ENCODE measurements at regions not wholly inside any gene's neighbourhood (a gene's known extent, or its start where the extent isn't known, plus 50 kb on each side); places are given as distances from the start of the nearest gene placed in this dataset.

- H3K4me3 ChIP-seq (ENCODE audit: insufficient read depth, low read length): no peak overlapping the region
- no peaks in the 10 kb centered on the region for H3K36me3 ChIP-seq (ENCODE audit: insufficient read depth, low read length)
- H3K79me2 ChIP-seq (ENCODE audit: insufficient read depth, low read length): no peaks in the 10 kb centered on the region
- no peak overlapping the region for H3K4me2 ChIP-seq (ENCODE audit: insufficient read depth, low read length)
- peaks cover 3% of the 10 kb centered on the region for H3K4me1 ChIP-seq (ENCODE audit: insufficient read depth, low read length)
- H4K20me1 ChIP-seq (ENCODE audit: insufficient read depth, low read length): no peaks in the 10 kb centered on the region
- H2AFZ ChIP-seq (ENCODE audit: low read length): no peak overlapping the region
- H3K27me3 ChIP-seq (ENCODE audit: insufficient read depth, low read length): no peaks in the 10 kb centered on the region
- DNase-seq (ENCODE audit: insufficient read length, low spot score, missing footprints): no peak
- H3K27ac ChIP-seq (ENCODE audit: low read depth, low read length): no peak overlapping the region
- H3K9me3 ChIP-seq (ENCODE audit: low read depth, low read length): no peaks in the 10 kb centered on the region
- TF ChIP-seq CTCF (IDR thresholded peaks at IDR 0.05; ENCODE audit: extremely low read depth, low read depth, low read length): no peak
Observed at GRCh38 chr4:174116021-174116420, 167.4 kb downstream of the FBXO8 start.

GRCh38 chr4:174111422-174111821 lies 172.0 kb downstream of the FBXO8 start:
- no peaks in the 10 kb centered on the region for H3K36me3 ChIP-seq (ENCODE audit: insufficient read depth, low read length)
- no peak overlapping the region for H3K4me2 ChIP-seq (ENCODE audit: insufficient read depth, low read length)
- TF ChIP-seq CTCF (IDR thresholded peaks at IDR 0.05; ENCODE audit: extremely low read depth, low read depth, low read length): no peak
- no peaks in the 10 kb centered on the region for H3K4me1 ChIP-seq (ENCODE audit: insufficient read depth, low read length)
- H4K20me1 ChIP-seq (ENCODE audit: insufficient read depth, low read length): no peaks in the 10 kb centered on the region
- H3K79me2 ChIP-seq (ENCODE audit: insufficient read depth, low read length): no peaks in the 10 kb centered on the region
- no peak for DNase-seq (ENCODE audit: insufficient read length, low spot score, missing footprints)
- no peak overlapping the region for H3K4me3 ChIP-seq (ENCODE audit: insufficient read depth, low read length)
- no peak overlapping the region for H3K27ac ChIP-seq (ENCODE audit: low read depth, low read length)
- no peak overlapping the region for H2AFZ ChIP-seq (ENCODE audit: low read length)
- no peaks in the 10 kb centered on the region for H3K9me3 ChIP-seq (ENCODE audit: low read depth, low read length)
- no peaks in the 10 kb centered on the region for H3K27me3 ChIP-seq (ENCODE audit: insufficient read depth, low read length)

GRCh38 chr4:174110180-174110579 lies 173.3 kb downstream of the FBXO8 start:
- no peak for DNase-seq (ENCODE audit: insufficient read length, low spot score, missing footprints)
- H3K4me1 ChIP-seq (ENCODE audit: insufficient read depth, low read length): no peaks in the 10 kb centered on the region
- H3K27ac ChIP-seq (ENCODE audit: low read depth, low read length): no peak overlapping the region
- no peak overlapping the region for H2AFZ ChIP-seq (ENCODE audit: low read length)
- no peaks in the 10 kb centered on the region for H3K36me3 ChIP-seq (ENCODE audit: insufficient read depth, low read length)
- no peaks in the 10 kb centered on the region for H3K9me3 ChIP-seq (ENCODE audit: low read depth, low read length)
- no peaks in the 10 kb centered on the region for H3K27me3 ChIP-seq (ENCODE audit: insufficient read depth, low read length)
- H3K4me2 ChIP-seq (ENCODE audit: insufficient read depth, low read length): no peak overlapping the region
- no peak overlapping the region for H3K4me3 ChIP-seq (ENCODE audit: insufficient read depth, low read length)
- H4K20me1 ChIP-seq (ENCODE audit: insufficient read depth, low read length): no peaks in the 10 kb centered on the region
- TF ChIP-seq CTCF (IDR thresholded peaks at IDR 0.05; ENCODE audit: extremely low read depth, low read depth, low read length): no peak
- no peaks in the 10 kb centered on the region for H3K79me2 ChIP-seq (ENCODE audit: insufficient read depth, low read length)

- H3K79me2 ChIP-seq (ENCODE audit: insufficient read depth, low read length): no peaks in the 10 kb centered on the region
- H3K4me2 ChIP-seq (ENCODE audit: insufficient read depth, low read length): no peak overlapping the region
- H3K4me3 ChIP-seq (ENCODE audit: insufficient read depth, low read length): no peak overlapping the region
- no peaks in the 10 kb centered on the region for H3K9me3 ChIP-seq (ENCODE audit: low read depth, low read length)
- TF ChIP-seq CTCF (IDR thresholded peaks at IDR 0.05; ENCODE audit: extremely low read depth, low read depth, low read length): no peak
- H3K27ac ChIP-seq (ENCODE audit: low read depth, low read length): no peak overlapping the region
- no peaks in the 10 kb centered on the region for H3K36me3 ChIP-seq (ENCODE audit: insufficient read depth, low read length)
- no peak for DNase-seq (ENCODE audit: insufficient read length, low spot score, missing footprints)
- no peaks in the 10 kb centered on the region for H3K27me3 ChIP-seq (ENCODE audit: insufficient read depth, low read length)
- no peaks in the 10 kb centered on the region for H3K4me1 ChIP-seq (ENCODE audit: insufficient read depth, low read length)
- H2AFZ ChIP-seq (ENCODE audit: low read length): no peak overlapping the region
- no peaks in the 10 kb centered on the region for H4K20me1 ChIP-seq (ENCODE audit: insufficient read depth, low read length)
Observed at GRCh38 chr4:174107746-174108354, 175.6 kb downstream of the FBXO8 start.
